ENCODE measurements at regions not wholly inside any gene's neighbourhood (a gene's known extent, or its start where the extent isn't known, plus 50 kb on each side); places are given as distances from the start of the nearest gene placed in this dataset.
A peak's percentile ranks its signal among the peaks of the same experiment; 100 is the strongest.

DNA sequence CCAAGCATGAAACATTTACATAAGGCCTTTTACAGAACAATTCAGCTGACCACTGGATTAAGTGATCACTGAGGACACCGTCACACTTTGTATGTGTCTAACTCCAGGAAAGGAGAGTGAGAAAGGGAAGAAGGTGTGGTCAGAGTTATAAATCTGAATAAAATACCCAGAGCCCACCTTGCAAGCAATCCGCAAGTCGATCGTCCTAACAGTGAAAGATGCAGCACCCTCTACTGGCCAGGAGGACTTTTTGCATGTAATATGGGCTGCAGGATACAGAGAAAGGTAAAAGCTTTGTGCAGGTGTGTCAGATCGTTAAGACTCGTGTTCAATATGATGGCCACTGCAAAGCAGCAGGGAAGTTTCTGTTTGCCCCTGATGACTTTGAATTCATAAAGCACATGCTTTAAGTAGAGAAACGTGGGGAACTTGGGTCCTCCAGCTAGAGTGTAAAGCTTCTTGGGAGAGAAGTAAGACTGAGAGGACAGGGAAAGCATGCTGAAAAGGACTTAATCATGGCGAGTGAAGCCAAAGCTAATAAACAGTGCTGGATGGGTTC, 68.5 kb upstream of the BMPER start:
- ChIA-PET CTCF (interaction anchor here (0.7 to 1.4 kb wide), 3 partner anchors 11 to 96 kb away, joined by 3 to 4 read pairs (median 3); no protein-coding TSS in a partner anchor), RAD21 (ENCODE audit: low non-redundant PET in 1 of 2, low total read pairs in 2 of 2, uncharacterized antibody in 2 of 2, unreplicated experiment in 2 of 2) (interaction anchor here in 1 of 2 experiments (0.5 kb wide), 1 partner anchor 253 kb away, joined by 3 read pairs; no protein-coding TSS in a partner anchor), POLR2A (no interaction called here)
- Histone ChIP-seq H3K9me3 (ENCODE audit: control insufficient read depth in 1 of 2, insufficient read depth in 1 of 2, low read depth in 1 of 2, low read length in 2 of 2) (no peaks in the 10 kb centered on the region), H4K20me1 (ENCODE audit: insufficient read depth) (no peaks in the 10 kb centered on the region), H3K79me2 (ENCODE audit: insufficient read depth, low read length) (no peaks in the 10 kb centered on the region), H3K36me3 (ENCODE audit: control insufficient read depth in 1 of 2, insufficient read depth in 2 of 2, low read length in 2 of 2) (no peaks in the 10 kb centered on the region), H2AFZ (ENCODE audit: low read depth, low read length, poor library complexity, severe bottlenecking) (peak overlapping the region; percentile 89), H3K27me3 (ENCODE audit: insufficient read depth, low read length) (no peaks in the 10 kb centered on the region), H3K9ac (ENCODE audit: low read length) (no peak overlapping the region), H3K9me2 (ENCODE audit: insufficient read depth) (no peaks in the 10 kb centered on the region), H3K4me2 (ENCODE audit: low read length) (no peak overlapping the region), H3K27ac (ENCODE audit: low read depth, low read length) (no peak overlapping the region), H3K4me3 (replicated peaks in 1 of 2; ENCODE audit: low read depth in 1 of 2, low read length in 2 of 2) (no peak overlapping the region), H3K4me1 (ENCODE audit: control insufficient read depth in 1 of 2, insufficient read depth in 2 of 2, low read length in 2 of 2) (no peaks in the 10 kb centered on the region)
- DNase-seq (ENCODE audit: low read depth, low spot score) (peak; percentile 46), ATAC-seq (peak; percentile 80)
- TF ChIP-seq POLR2A (IDR thresholded peaks at IDR 0.05; ENCODE audit: borderline replicate concordance, extremely low read depth, insufficient read depth, insufficient read length) = no peak
- TF ChIP-seq, protein P1, sequence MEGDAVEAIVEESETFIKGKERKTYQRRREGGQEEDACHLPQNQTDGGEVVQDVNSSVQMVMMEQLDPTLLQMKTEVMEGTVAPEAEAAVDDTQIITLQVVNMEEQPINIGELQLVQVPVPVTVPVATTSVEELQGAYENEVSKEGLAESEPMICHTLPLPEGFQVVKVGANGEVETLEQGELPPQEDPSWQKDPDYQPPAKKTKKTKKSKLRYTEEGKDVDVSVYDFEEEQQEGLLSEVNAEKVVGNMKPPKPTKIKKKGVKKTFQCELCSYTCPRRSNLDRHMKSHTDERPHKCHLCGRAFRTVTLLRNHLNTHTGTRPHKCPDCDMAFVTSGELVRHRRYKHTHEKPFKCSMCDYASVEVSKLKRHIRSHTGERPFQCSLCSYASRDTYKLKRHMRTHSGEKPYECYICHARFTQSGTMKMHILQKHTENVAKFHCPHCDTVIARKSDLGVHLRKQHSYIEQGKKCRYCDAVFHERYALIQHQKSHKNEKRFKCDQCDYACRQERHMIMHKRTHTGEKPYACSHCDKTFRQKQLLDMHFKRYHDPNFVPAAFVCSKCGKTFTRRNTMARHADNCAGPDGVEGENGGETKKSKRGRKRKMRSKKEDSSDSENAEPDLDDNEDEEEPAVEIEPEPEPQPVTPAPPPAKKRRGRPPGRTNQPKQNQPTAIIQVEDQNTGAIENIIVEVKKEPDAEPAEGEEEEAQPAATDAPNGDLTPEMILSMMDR (IDR thresholded peaks at IDR 0.05 in 2 of 3, conservative IDR thresholded peaks at IDR 0.05 in 1 of 3; ENCODE audit: borderline replicate concordance in 1 of 3, insufficient read depth in 1 of 3, low read depth in 2 of 3, low read length in 2 of 3) = peak in 2 of 3 experiments; percentile 62 to 84; a peak in 4 of 6 replicates
- no peak for TF ChIP-seq ZNF274 (IDR thresholded peaks at IDR 0.05; ENCODE audit: low read depth, low read length)
- no peak for TF ChIP-seq SRF (IDR thresholded peaks at IDR 0.05; ENCODE audit: low read depth)
- TF ChIP-seq EGR1 (IDR thresholded peaks at IDR 0.05; ENCODE audit: low read depth) = no peak
- TF ChIP-seq FOSL1 (IDR thresholded peaks at IDR 0.05; ENCODE audit: low read depth) = no peak
- TF ChIP-seq, protein P2, sequence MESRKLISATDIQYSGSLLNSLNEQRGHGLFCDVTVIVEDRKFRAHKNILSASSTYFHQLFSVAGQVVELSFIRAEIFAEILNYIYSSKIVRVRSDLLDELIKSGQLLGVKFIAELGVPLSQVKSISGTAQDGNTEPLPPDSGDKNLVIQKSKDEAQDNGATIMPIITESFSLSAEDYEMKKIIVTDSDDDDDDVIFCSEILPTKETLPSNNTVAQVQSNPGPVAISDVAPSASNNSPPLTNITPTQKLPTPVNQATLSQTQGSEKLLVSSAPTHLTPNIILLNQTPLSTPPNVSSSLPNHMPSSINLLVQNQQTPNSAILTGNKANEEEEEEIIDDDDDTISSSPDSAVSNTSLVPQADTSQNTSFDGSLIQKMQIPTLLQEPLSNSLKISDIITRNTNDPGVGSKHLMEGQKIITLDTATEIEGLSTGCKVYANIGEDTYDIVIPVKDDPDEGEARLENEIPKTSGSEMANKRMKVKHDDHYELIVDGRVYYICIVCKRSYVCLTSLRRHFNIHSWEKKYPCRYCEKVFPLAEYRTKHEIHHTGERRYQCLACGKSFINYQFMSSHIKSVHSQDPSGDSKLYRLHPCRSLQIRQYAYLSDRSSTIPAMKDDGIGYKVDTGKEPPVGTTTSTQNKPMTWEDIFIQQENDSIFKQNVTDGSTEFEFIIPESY (IDR thresholded peaks at IDR 0.05; ENCODE audit: extremely low read depth, insufficient replicate concordance, low read length) = no peak
- TF ChIP-seq CEBPB (IDR thresholded peaks at IDR 0.05; ENCODE audit: low read depth) = no peak
- no peak for TF ChIP-seq EZH2phosphoT487 (IDR thresholded peaks at IDR 0.05; ENCODE audit: borderline replicate concordance)
- TF ChIP-seq YY1 (IDR thresholded peaks at IDR 0.05; ENCODE audit: extremely low read depth, insufficient replicate concordance, low read depth, low read length) = no peak
- TF ChIP-seq CBX3 (IDR thresholded peaks at IDR 0.05; ENCODE audit: low read depth) = peak; percentile 56; the same call in 1 of the 2 replicates
- TF ChIP-seq, protein P3, sequence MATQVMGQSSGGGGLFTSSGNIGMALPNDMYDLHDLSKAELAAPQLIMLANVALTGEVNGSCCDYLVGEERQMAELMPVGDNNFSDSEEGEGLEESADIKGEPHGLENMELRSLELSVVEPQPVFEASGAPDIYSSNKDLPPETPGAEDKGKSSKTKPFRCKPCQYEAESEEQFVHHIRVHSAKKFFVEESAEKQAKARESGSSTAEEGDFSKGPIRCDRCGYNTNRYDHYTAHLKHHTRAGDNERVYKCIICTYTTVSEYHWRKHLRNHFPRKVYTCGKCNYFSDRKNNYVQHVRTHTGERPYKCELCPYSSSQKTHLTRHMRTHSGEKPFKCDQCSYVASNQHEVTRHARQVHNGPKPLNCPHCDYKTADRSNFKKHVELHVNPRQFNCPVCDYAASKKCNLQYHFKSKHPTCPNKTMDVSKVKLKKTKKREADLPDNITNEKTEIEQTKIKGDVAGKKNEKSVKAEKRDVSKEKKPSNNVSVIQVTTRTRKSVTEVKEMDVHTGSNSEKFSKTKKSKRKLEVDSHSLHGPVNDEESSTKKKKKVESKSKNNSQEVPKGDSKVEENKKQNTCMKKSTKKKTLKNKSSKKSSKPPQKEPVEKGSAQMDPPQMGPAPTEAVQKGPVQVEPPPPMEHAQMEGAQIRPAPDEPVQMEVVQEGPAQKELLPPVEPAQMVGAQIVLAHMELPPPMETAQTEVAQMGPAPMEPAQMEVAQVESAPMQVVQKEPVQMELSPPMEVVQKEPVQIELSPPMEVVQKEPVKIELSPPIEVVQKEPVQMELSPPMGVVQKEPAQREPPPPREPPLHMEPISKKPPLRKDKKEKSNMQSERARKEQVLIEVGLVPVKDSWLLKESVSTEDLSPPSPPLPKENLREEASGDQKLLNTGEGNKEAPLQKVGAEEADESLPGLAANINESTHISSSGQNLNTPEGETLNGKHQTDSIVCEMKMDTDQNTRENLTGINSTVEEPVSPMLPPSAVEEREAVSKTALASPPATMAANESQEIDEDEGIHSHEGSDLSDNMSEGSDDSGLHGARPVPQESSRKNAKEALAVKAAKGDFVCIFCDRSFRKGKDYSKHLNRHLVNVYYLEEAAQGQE (IDR thresholded peaks at IDR 0.05; ENCODE audit: low read depth) = no peak
- no peak for TF ChIP-seq TCF7L2 (IDR thresholded peaks at IDR 0.05; ENCODE audit: borderline replicate concordance, extremely low read depth, insufficient read depth, insufficient read length)
- intact Hi-C loops (cut with micrococcal nuclease) = no loop called here
- BruUV-seq (replicated peaks) = no TSS peak

All from HCT116 (cell line).